Erythroblast (primary cell): ENCODE measurements at regions not wholly inside any gene's neighbourhood (a gene's known extent, or its start where the extent isn't known, plus 50 kb on each side); places are given as distances from the start of the nearest gene placed in this dataset.

ENCODE experiments used
- DNase-seq, 2 experiments: peaks; one replicate each; lab custom pipeline; 2025; lab: John Stamatoyannopoulos, UW
- GATA1 ChIP-seq: IDR thresholded peaks from 2 replicates; pipeline ENCODE4 v1.6.1; 2011; ENCODE audit warnings: low read depth, mild to moderate bottlenecking, control low read depth, low read length, moderate library complexity
- POLR2A ChIP-seq: IDR thresholded peaks from 2 replicates; pipeline ENCODE4 v1.6.1; 2011; ENCODE audit warnings: mild to moderate bottlenecking, low read length

- DNase-seq, result peak; percentile 28 to 82
- TF ChIP-seq POLR2A (no peak), GATA1 (no peak)
These were observed 148.4 kb upstream of the SFRP2 start for GRCh38 chr4:153937289-153937688.

- peak in 1 of 2 experiments; percentile 40 for DNase-seq
- TF ChIP-seq GATA1 (no peak), POLR2A (no peak)
These were observed 147.2 kb upstream of the SFRP2 start for GRCh38 chr4:153936121-153936520.

- no peak for TF ChIP-seq GATA1
- TF ChIP-seq POLR2A, result no peak
- no peak for DNase-seq
These were observed 145.8 kb upstream of the SFRP2 start for GRCh38 chr4:153934688-153935017.

GRCh38 chr4:153933915-153934687 is 145.2 kb upstream of the SFRP2 start:
- TF ChIP-seq POLR2A, result no peak
- no peak for TF ChIP-seq GATA1
- no peak for DNase-seq

- no peak for TF ChIP-seq GATA1
- TF ChIP-seq POLR2A, result no peak
- DNase-seq, result no peak
These were observed 142.9 kb upstream of the SFRP2 start for GRCh38 chr4:153931804-153932203.

- TF ChIP-seq GATA1 (no peak), POLR2A (no peak)
- no peak for DNase-seq
These were observed 140.8 kb upstream of the SFRP2 start for GRCh38 chr4:153929675-153930074.

GRCh38 chr4:153927451-153927850 is 138.6 kb upstream of the SFRP2 start:
- DNase-seq, result no peak

GRCh38 chr4:153922148-153922547 is 133.3 kb upstream of the SFRP2 start:
- DNase-seq, result no peak
- TF ChIP-seq GATA1, result no peak
- no peak for TF ChIP-seq POLR2A

More at GRCh38 chr4:153927451-153927850, 138.6 kb upstream of the SFRP2 start:
- no peak for TF ChIP-seq GATA1
- no peak for TF ChIP-seq POLR2A

GRCh38 chr4:153919667-153920066 is 130.8 kb upstream of the SFRP2 start:
- no peak for DNase-seq
- no peak for TF ChIP-seq GATA1
- TF ChIP-seq POLR2A, result no peak

- TF ChIP-seq POLR2A (no peak), GATA1 (no peak)
- no peak for DNase-seq
These were observed 127.4 kb upstream of the SFRP2 start for GRCh38 chr4:153916273-153916755.

GRCh38 chr4:153912301-153912700 is 123.4 kb upstream of the SFRP2 start:
- TF ChIP-seq POLR2A, result no peak
- no peak for DNase-seq

GRCh38 chr4:153909672-153910071 is 120.8 kb upstream of the SFRP2 start:
- TF ChIP-seq GATA1 (no peak), POLR2A (no peak)
- DNase-seq, result no peak

GRCh38 chr4:153906231-153906630 is 117.3 kb upstream of the SFRP2 start:
- DNase-seq, result no peak
- no peak for TF ChIP-seq POLR2A
- no peak for TF ChIP-seq GATA1

- no peak for TF ChIP-seq POLR2A
- TF ChIP-seq GATA1, result no peak
- no peak for DNase-seq
These were observed 116.3 kb upstream of the SFRP2 start for GRCh38 chr4:153905231-153905630.

GRCh38 chr4:153904011-153904410 is 115.1 kb upstream of the SFRP2 start:
- no peak for TF ChIP-seq GATA1
- TF ChIP-seq POLR2A, result no peak
- DNase-seq, result no peak

- no peak for TF ChIP-seq POLR2A
- TF ChIP-seq GATA1, result no peak
- DNase-seq, result no peak
These were observed 112.3 kb upstream of the SFRP2 start for GRCh38 chr4:153901220-153901619.
